Posterior cingulate gyrus (tissue), 11 donors: ENCODE measurements at regions not wholly inside any gene's neighbourhood (a gene's known extent, or its start where the extent isn't known, plus 50 kb on each side); places are given as distances from the start of the nearest gene placed in this dataset.
"Not testable (repeated sequence)": the region's sequence is repeated elsewhere in the genome, so short reads cannot be mapped to it uniquely, and the experiment has no call there.

Source experiments
- DNase-seq, 10 donors: peaks; one replicate each; pipeline versions ENCODE4 v3.0.0 to v3.0.0-alpha.2; 2020 to 2021; ENCODE audit warnings: mixed read lengths in 3 of 10
- intact Hi-C: fragments of 100-400 bp; cut with DNase I; formaldehyde crosslinking; loops from one replicate; pipeline ENCODE4 v1.15.1; 2023

GRCh38 chr17:71029246-71029645 is 859.9 kb downstream of the KCNJ2 start:
- intact Hi-C loops: no loop called here

GRCh38 chr17:71031286-71031685 is 862.0 kb downstream of the KCNJ2 start:
- DNase-seq, intact Hi-C loops: not testable (repeated sequence)

More at GRCh38 chr17:71029246-71029645, 859.9 kb downstream of the KCNJ2 start:
- DNase-seq: no peak

GRCh38 chr17:71032746-71033273 is 863.5 kb downstream of the KCNJ2 start:
- intact Hi-C loops: no loop called here
- DNase-seq: no peak

- no peak for DNase-seq
- intact Hi-C loops: no loop called here
Observed at GRCh38 chr17:71033336-71033735, 864.0 kb downstream of the KCNJ2 start.

- intact Hi-C loops: no loop called here
Observed at GRCh38 chr17:71035226-71035625, 865.9 kb downstream of the KCNJ2 start.

GRCh38 chr17:71037386-71037785 is 868.1 kb downstream of the KCNJ2 start:
- no peak for DNase-seq
- intact Hi-C loops: no loop called here

More at GRCh38 chr17:71035226-71035625, 865.9 kb downstream of the KCNJ2 start:
- no peak for DNase-seq

GRCh38 chr17:71039391-71039790 is 870.1 kb downstream of the KCNJ2 start:
- no peak for DNase-seq
- intact Hi-C loops: no loop called here

GRCh38 chr17:71052971-71053370 is 883.6 kb downstream of the KCNJ2 start:
- no peak for DNase-seq
- intact Hi-C loops: no loop called here

- no peak for DNase-seq
- intact Hi-C loops: no loop called here
Observed at GRCh38 chr17:71055128-71055527, 885.8 kb downstream of the KCNJ2 start.

- DNase-seq: no peak
- intact Hi-C loops: no loop called here
Observed at GRCh38 chr17:71057448-71057847, 888.1 kb downstream of the KCNJ2 start.

GRCh38 chr17:71057938-71058337 is 888.6 kb downstream of the KCNJ2 start:
- intact Hi-C loops: no loop called here
- no peak for DNase-seq

GRCh38 chr17:71063127-71063526 is 893.8 kb downstream of the KCNJ2 start:
- DNase-seq: no peak
- intact Hi-C loops: no loop called here

GRCh38 chr17:71063559-71063958 is 894.2 kb downstream of the KCNJ2 start:
- no peak for DNase-seq
- intact Hi-C loops: no loop called here

- intact Hi-C loops: no loop called here
- DNase-seq: no peak
Observed at GRCh38 chr17:71067669-71068407, 898.5 kb downstream of the KCNJ2 start.

GRCh38 chr17:71068408-71068750 is 899.0 kb downstream of the KCNJ2 start:
- intact Hi-C loops: no loop called here
- DNase-seq: no peak

- DNase-seq: no peak
- intact Hi-C loops: no loop called here
Observed at GRCh38 chr17:71071041-71071440, 901.7 kb downstream of the KCNJ2 start.

GRCh38 chr17:71071837-71072236 is 902.5 kb downstream of the KCNJ2 start:
- intact Hi-C loops: no loop called here
- no peak for DNase-seq

GRCh38 chr17:71080937-71081336 is 911.6 kb downstream of the KCNJ2 start:
- intact Hi-C loops: no loop called here
- no peak for DNase-seq

- intact Hi-C loops: no loop called here
- no peak for DNase-seq
Observed at GRCh38 chr17:71081666-71082065, 912.3 kb downstream of the KCNJ2 start.

- intact Hi-C loops: no loop called here
- DNase-seq: peak in 3 of 10 donors; percentile 4 to 19 (median 12)
Observed at GRCh38 chr17:71084219-71084618, 914.9 kb downstream of the KCNJ2 start.

- intact Hi-C loops: no loop called here
- no peak for DNase-seq
Observed at GRCh38 chr17:71084838-71085237, 915.5 kb downstream of the KCNJ2 start.

GRCh38 chr17:71085238-71086033 is 916.1 kb downstream of the KCNJ2 start:
- intact Hi-C loops: no loop called here
- DNase-seq: peak in 1 of 10 donors; percentile 19
